ENCODE measurements at regions not wholly inside any gene's neighbourhood (a gene's known extent, or its start where the extent isn't known, plus 50 kb on each side); places are given as distances from the start of the nearest gene placed in this dataset.
"Not testable (repeated sequence)": the region's sequence is repeated elsewhere in the genome, so short reads cannot be mapped to it uniquely, and the experiment has no call there.

DNA sequence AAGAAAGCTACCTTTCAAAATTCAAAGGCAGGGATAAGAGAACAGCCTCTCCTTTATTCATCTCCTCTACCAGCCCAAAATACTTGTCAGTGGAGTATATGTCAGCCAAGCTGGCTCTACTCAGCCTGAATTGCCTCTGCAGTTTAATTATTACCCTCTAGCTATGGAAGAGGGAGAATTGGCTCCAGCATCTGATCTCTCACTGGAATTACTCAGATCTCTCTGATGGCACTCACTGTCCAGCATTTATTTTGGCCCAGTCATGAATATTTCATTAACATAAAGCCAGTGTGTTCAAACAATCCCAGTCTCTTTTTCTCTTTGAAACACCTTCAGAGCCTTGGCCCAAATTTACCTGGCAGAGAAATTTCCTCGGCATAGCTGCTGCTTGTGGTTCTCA, 58.6 kb upstream of the TMEM108 start:
- Histone ChIP-seq H3K9me3 (peaks cover 0 to 7% (median 0%) of the 10 kb centered on the region in 4 donors), H3K4me1 (peaks cover 0 to 6% (median 0%) of the 10 kb centered on the region in 4 donors), H3K27me3 (no peaks in the 10 kb centered on the region), H3K27ac (no peak overlapping the region), H3K36me3 (no peaks in the 10 kb centered on the region), H3K4me3 (no peak overlapping the region)
- WGBS, 2 donors, result 91 to 92% methylated on average over 1 of the region's 1 CpG
- TF ChIP-seq, protein P1, sequence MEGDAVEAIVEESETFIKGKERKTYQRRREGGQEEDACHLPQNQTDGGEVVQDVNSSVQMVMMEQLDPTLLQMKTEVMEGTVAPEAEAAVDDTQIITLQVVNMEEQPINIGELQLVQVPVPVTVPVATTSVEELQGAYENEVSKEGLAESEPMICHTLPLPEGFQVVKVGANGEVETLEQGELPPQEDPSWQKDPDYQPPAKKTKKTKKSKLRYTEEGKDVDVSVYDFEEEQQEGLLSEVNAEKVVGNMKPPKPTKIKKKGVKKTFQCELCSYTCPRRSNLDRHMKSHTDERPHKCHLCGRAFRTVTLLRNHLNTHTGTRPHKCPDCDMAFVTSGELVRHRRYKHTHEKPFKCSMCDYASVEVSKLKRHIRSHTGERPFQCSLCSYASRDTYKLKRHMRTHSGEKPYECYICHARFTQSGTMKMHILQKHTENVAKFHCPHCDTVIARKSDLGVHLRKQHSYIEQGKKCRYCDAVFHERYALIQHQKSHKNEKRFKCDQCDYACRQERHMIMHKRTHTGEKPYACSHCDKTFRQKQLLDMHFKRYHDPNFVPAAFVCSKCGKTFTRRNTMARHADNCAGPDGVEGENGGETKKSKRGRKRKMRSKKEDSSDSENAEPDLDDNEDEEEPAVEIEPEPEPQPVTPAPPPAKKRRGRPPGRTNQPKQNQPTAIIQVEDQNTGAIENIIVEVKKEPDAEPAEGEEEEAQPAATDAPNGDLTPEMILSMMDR (IDR thresholded peaks at IDR 0.05), result no peak
- TF ChIP-seq POLR2AphosphoS5 (IDR thresholded peaks at IDR 0.05), result no peak
- no peak for TF ChIP-seq POLR2A (IDR thresholded peaks at IDR 0.05)
- no peak for TF ChIP-seq EP300 (IDR thresholded peaks at IDR 0.05)
- intact Hi-C loops (cut with DNase I), result no loop called here
- DNase-seq, result no peak

DNA sequence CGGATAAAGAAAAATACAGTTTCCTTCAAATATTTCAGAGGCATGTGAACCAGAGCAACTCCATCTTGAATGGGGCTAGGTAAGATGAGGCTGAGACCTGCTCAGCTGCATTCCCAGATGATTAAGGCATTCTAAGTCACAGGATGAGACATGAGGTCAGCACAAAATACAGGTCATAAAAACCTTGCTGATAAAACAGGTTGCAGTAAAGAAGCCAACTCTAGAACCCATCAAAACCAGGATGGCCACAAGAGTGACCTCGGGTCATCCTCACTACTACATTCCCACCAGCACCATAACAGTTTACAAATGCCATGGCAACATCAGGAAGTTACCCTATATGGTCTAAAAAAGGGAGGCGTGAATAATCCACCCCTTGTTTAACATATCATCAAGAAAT, 59.2 kb upstream of the TMEM108 start:
- intact Hi-C loops (cut with DNase I); H3K4me1 ChIP-seq; H3K27me3 ChIP-seq; H3K9me3 ChIP-seq; H3K27ac ChIP-seq; H3K36me3 ChIP-seq; H3K4me3 ChIP-seq; DNase-seq: not testable (repeated sequence)
- WGBS, 2 donors, result 74 to 91% methylated on average over 3 of the region's 3 CpGs

DNA sequence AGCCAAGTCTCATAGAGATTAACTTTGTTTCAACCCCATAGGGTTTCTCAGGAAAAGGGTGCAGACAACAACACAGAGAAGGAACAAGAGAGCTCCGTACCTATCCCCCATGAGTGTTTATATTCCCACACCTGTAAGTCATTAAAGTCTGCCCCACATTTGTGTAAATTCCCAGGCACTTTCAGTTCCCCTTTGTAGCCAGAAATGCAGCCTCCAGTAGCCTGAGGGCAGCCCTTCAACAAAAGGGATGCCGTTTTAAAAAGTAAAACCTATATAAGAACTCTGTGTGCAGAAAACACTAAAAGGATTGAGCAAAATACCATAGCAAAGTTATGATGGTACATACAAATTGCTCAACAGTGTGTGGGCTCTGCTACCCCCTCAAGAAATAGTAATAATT, 59.7 kb upstream of the TMEM108 start:
- no peak for DNase-seq
- H3K4me1 ChIP-seq, result peaks cover 0 to 6% (median 0%) of the 10 kb centered on the region in 4 donors
- TF ChIP-seq, protein P1 (IDR thresholded peaks at IDR 0.05), result no peak
- TF ChIP-seq POLR2AphosphoS5 (IDR thresholded peaks at IDR 0.05) (no peak), EP300 (IDR thresholded peaks at IDR 0.05) (no peak), POLR2A (IDR thresholded peaks at IDR 0.05) (no peak)
- H3K9me3 ChIP-seq, result peaks cover 0 to 7% (median 0%) of the 10 kb centered on the region in 4 donors
- H3K36me3 ChIP-seq, result no peaks in the 10 kb centered on the region
- intact Hi-C loops (cut with DNase I), result no loop called here
- no peak overlapping the region for H3K4me3 ChIP-seq
- WGBS, 2 donors, result 44 to 58% methylated on average over 2 of the region's 2 CpGs
- no peak overlapping the region for H3K27ac ChIP-seq
- no peaks in the 10 kb centered on the region for H3K27me3 ChIP-seq

DNA sequence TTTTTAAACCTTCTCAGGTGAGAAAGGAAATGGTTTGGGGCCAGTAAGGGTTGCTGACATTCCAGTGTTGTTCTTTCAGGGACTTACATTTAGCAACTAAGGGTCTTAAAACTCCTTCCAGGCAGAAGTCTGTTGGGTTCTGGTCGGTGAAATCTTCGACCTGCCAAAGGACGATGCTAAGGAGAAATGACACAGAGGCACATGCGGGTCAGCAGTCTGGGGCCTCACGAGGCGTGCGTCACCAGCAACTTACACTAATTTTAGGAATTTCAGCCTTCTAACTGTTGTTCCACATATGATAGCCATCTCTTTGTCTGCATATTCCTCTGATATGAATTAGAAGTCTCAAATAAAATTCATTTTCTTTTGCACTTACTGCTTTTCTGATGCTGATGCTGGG, 64.1 kb upstream of the TMEM108 start:
- no peaks in the 10 kb centered on the region for H3K4me1 ChIP-seq
- no peak overlapping the region for H3K27ac ChIP-seq
- no peaks in the 10 kb centered on the region for H3K9me3 ChIP-seq
- DNase-seq, result no peak
- no peaks in the 10 kb centered on the region for H3K36me3 ChIP-seq
- H3K4me3 ChIP-seq, result no peak overlapping the region
- 87 to 90% methylated on average over 7 of the region's 7 CpGs for whole genome bisulfite sequencing, 2 donors
- TF ChIP-seq, protein P1 (IDR thresholded peaks at IDR 0.05), result no peak
- no peaks in the 10 kb centered on the region for H3K27me3 ChIP-seq
- intact Hi-C loops (cut with DNase I), result no loop called here

DNA sequence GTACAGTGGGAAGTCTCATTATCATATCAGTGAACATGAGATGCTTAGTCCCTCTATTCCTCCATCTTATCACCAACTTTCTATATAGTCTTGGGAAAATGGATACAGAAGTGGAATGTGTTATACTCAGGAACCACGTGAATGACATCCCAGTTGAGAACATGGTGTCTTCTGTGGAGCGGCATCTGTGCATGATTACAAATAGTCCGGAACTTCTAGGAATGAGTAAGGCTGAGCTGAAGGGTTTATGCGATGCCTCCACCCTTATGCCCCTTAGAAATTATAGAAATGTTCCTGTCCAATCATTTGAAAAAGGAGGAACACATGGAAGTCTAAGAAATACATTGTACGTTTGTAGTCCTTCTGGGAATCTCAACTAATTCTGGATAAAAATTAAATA, 64.8 kb upstream of the TMEM108 start:
- no peak overlapping the region for H3K27ac ChIP-seq
- H3K4me1 ChIP-seq, result no peaks in the 10 kb centered on the region
- intact Hi-C loops (cut with DNase I), result no loop called here
- DNase-seq, result no peak
- WGBS, 2 donors, result 82 to 91% methylated on average over 5 of the region's 5 CpGs
- no peak overlapping the region for H3K4me3 ChIP-seq
- H3K36me3 ChIP-seq, result no peaks in the 10 kb centered on the region
- no peaks in the 10 kb centered on the region for H3K27me3 ChIP-seq
- TF ChIP-seq POLR2AphosphoS5 (IDR thresholded peaks at IDR 0.05) (no peak), POLR2A (IDR thresholded peaks at IDR 0.05) (no peak)
- TF ChIP-seq, protein P1 (IDR thresholded peaks at IDR 0.05), result no peak
- H3K9me3 ChIP-seq, result no peaks in the 10 kb centered on the region

Data from sigmoid colon (tissue), 6 donors.